GM21723 (cell line): ENCODE measurements at regions not wholly inside any gene's neighbourhood (a gene's known extent, or its start where the extent isn't known, plus 50 kb on each side); places are given as distances from the start of the nearest gene placed in this dataset.
"Not testable (repeated sequence)": the region's sequence is repeated elsewhere in the genome, so short reads cannot be mapped to it uniquely, and the experiment has no call there.

Experiments
- ATAC-seq: cut with Tn5 transposase; IDR thresholded peaks from one replicate; pipeline ENCODE4 v1.9.1; 2021; ENCODE audit warnings: mild to moderate bottlenecking, moderate library complexity; ENCODE audit not compliant: unreplicated experiment

DNA sequence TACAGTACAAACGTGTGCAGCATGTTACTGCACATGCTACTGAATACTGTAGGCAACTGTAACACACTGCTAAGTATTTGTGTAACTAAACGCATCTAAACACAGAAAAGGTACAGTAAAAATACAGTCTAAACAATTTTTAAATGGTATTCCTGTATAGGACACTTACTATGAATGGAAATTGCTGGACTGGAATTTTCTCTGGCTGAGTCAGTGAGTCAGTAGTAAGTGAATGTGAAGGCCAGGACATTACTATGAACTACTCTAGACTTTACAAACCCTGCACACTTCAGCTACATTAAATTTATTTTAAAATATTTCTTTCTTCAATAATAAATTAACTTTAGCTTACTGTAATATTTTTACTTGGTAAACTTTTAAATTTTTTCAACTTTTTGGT lies 225.0 kb upstream of the TENT5A start:
- ATAC-seq = no peak

DNA sequence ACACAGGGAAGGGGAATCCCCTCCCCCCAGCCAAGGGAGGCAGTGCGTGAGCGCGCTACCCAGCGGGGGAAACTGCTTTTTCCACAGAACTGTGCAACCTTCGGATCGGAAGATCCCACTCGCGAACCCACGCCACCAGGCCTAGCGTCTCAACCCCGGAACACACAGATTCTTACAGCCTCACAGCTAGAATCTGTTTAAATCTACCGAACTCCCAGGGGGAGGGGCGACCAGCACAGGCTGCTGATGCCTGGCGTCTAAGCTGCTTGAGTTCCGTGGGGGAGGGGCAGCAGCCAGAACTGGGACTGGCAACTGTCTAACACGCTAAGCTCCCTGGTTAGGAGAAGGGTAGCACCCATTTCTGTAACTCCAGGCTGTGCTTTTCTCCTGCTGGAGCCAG lies 217.3 kb upstream of the TENT5A start:
- no peak for ATAC-seq

DNA sequence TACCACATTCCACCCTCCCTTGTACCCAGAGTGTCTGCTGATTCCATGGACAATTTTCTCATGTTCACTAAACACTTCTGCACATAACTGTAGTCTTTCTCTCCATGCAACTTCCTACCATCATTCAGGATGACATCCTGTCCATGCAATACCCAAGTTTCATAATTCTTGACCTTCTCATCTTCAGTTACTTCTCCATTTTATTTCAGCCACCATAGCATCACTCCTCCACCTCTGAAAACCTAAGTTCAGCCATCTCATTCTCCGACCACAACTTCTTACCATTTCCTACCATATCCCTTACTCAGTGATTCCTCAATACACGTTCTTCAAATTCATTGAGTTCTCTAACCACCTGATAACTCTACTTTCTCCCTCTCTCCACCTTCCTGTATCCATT lies 216.5 kb upstream of the TENT5A start:
- no peak for ATAC-seq

DNA sequence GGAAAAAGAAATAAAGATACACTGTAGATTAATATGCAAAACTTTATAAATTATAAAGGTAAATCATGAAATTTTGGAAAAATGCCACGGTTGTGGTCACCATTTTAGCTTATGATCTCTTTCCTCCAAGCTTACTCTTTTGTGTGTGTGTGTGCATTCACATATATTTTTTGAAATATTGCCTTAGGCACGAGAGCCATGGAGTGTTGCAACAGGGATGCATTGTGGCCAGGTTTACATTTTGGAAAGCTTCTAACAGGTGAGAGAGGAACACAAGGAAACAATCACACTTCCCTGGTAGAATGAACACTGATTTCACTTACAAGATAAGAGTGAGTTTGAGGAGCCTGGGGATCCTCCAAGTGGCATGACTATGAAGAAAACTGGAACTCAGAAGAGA lies 214.5 kb upstream of the TENT5A start:
- ATAC-seq = no peak

DNA sequence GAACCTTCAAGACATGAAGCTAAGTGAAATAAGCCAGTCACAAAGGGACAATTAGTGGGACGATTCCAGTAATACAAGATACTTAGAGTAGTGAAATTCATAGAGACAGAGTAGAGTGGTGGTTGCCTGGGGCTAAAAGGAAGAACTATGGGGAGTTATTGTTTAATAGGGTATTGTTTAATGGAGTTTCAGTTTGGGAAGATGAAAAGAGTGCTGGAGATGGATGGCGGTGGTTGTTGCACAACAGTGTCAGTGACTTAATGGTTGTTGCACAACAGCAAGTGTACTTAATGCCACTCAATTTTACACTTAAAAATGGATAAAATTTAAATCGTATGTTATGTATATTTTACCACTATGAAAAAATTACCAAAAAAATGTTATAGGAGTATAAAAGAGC lies 209.7 kb upstream of the TENT5A start:
- no peak for ATAC-seq

DNA sequence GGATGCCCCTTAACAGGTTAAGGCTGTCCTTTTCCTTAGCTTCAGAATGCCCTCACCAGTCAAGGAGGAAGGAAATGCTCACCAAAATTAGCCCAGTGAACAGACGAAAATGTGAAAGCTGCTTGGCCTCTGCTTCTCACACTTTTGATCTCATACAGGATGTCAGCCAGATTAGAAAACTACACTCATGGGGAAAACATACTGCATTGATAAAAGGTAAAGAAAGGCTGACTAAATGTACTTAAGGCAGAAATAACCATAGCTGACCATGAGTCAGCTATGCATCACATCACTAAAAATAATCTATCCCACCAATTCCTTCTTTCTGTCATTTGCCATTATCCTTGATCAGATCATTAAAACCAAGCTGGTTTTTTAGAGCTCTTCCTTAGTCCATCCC lies 198.4 kb upstream of the TENT5A start:
- ATAC-seq = peak; percentile 82

DNA sequence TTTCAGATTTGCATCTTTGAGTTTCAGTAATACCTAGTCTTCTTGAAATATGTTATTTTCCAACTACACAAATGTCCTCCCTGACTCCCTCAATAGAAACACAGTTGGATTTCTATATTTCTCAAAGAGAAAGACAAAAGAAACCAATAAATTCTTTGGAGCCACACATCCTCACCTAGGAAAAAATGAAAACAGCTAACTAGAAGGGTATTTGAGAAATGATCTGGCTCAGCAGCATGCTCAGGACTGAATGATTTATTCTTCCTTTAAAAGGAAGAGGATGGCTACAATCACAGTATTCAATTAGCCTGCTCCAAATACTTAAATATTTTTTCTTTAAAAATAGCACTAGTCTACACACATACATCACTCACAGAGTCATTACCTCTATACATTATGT lies 196.4 kb upstream of the TENT5A start:
- ATAC-seq = no peak

DNA sequence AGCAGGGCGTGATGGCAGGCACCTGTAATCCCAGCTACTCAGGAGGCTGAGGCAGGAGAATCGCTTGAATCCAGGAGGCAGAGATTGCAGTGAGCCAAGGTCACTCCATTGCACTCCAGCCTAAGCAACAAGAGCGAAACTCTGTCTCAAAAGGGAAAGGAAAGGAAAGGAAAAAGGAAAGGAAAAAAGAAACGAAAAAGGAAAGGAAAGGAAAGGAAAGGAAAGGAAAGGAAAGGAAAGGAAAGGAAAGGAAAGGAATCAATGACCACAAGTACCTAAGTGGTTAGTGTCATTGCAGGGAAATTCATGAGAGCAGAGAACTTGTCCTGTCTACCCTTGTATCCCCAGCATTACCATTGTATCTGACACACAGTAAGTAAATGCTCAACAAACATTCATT lies 195.7 kb upstream of the TENT5A start:
- ATAC-seq = not testable (repeated sequence)

DNA sequence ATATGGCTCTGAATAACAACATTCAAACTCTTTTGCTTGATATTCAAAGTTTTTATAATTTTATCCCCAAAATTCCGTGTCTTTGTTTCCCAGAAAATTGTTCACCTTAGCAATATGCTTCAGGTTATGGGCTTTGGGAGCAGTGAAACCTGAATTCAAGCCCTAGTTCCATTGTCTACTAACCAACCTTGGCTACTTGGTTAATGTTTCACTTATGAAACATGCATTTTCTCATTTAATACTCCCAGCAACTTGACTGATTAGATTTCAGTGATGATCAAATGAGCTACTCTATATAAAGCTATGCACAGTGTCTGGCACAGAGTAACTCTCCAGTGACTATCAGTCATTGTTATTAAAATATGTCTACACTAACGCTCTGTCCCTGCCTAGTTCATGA lies 192.2 kb upstream of the TENT5A start:
- no peak for ATAC-seq

DNA sequence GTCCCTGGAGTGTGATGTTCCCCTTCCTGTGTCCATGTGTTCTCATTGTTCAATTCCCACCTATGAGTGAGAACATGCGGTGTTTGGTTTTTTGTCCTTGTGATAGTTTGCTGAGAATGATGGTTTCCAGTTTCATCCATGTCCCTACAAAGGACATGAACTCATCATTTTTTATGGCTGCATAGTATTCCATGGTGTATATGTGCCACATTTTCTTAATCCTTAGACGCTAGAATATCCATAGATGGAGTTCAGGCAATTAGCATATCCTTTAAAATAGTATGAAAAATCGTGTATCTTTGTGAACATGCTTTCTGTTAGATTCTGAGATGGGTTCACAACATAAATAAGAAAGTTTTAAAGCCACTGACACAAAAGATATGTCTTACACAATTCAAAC lies 190.4 kb upstream of the TENT5A start:
- ATAC-seq = not testable (repeated sequence)

DNA sequence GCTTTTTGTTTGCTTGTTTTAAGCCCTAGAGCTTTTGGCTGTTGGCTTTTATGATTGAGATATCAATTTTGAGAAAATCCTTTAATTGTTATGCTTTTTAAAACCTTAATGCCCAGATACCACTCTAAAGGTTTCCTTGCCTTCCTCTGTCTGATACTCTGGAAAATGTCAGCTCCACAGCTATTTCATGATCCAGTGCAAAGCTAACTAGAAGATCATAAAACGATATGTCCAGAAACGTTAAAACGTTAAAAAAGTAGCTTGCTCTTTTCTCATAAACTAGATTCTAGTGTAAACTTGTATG lies 189.5 kb upstream of the TENT5A start:
- no peak for ATAC-seq

DNA sequence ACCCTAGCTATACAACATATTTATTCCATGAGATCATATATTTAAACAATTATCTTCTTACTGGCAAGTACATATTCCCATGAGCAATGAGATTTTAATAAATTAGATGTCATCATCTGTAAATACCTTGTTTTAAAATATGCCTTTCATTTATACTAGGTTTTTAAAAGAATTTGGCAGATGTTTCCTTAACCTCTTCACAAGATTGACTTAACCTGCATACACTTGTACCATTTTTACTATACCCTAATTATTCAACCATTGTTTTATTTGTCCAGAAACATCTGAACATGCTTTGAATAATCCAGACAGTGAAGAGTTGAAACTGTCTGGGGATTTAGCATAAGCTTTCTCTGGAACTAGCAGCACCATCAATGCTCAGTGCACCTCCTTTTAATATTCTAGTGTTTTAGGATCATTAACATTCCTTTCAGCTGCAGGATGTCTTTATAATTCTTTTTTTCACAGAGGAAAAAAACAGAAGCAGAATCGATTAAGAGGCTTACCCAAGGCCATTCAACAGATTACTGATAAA lies 188.0 kb upstream of the TENT5A start:
- ATAC-seq = no peak

DNA sequence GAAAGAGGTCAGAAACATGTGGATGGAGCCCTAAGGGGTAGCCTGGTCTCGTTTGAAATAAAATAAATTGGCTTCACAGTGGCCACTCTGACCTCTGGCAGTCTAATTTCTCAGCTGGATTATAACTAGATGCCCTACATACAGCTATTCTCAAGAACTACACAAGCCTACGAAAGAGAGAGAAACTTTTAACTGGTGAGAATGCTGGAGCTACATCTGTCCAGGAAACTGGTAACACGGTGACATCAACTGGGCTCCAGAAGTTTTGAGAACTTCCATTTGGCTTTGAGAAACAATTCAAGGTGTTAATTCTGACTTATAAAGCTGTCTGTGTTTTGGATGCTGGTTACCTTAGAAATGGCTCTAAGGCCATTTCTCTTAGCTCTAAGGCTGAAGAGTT lies 187.3 kb upstream of the TENT5A start:
- no peak for ATAC-seq

DNA sequence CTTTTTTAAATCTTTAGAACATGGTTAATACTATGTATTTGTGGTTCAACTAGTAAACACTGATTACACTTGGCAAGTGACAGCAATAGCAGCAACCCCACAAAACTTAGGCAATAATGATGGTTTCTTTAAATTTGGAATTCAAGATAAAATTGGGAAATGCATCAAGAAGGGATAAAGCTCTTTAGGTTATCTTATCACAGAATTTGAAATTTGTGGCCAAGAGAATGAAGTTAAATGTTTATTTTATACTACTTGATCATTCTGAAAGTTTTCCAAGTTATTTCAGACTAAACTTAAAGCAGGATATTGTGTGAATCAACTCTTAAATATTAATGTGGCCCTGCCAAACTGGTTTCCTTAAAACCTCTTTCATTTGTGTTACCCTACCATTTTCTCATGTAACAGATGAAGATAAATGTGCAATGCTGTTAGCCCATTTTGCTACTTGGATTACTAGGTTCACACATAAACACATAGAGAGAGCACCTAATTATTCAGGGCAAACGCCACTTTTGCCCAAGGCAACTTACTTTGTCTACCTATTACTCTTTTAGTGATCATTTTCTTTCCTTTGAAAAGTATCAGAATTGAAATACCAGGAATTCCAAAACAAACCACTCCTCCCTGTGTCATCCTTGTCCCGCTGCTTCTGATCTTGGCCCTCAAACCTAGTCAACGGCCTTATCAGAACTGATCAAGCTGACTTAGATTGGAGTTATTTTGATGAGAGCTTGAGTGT lies 186.7 kb upstream of the TENT5A start:
- no peak for ATAC-seq

DNA sequence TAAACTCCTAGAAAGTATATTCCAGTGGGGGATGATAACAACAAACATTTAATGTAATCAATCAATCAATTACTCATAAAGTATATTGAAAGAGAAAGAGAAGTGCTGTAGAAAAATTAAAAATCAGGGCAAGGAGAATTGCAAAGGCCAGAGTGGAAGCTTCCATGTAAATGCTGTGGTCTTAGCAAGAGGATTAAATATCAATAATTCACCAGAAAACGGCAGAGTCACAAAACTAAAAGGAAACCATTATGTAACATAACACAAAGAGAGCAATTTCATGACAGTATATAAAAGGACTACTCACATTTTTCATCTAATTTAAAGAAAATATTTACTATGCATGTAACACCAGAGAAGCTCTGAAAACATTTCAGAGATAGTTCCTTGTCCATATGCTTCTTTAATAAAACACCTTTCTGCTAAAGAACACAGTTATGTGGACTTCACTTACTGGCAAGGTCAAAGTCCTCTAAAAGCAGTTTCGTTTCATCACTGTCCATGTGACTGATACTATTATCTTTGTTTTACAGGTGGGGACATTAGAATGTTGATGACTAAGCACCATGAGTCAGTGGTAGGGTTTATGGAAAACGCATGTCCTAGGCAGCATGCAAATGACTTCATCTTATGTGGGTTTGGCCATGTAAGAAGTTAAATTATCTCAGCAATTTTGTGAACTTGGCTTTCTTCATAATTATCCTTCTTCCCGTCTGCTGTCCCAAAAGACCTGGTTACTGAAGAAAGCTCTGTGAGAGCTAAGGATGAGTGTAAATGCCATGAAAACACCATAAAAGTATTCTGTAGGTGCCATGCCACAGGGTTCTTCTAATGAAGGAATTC lies 185.8 kb upstream of the TENT5A start:
- peak; percentile 68 for ATAC-seq

DNA sequence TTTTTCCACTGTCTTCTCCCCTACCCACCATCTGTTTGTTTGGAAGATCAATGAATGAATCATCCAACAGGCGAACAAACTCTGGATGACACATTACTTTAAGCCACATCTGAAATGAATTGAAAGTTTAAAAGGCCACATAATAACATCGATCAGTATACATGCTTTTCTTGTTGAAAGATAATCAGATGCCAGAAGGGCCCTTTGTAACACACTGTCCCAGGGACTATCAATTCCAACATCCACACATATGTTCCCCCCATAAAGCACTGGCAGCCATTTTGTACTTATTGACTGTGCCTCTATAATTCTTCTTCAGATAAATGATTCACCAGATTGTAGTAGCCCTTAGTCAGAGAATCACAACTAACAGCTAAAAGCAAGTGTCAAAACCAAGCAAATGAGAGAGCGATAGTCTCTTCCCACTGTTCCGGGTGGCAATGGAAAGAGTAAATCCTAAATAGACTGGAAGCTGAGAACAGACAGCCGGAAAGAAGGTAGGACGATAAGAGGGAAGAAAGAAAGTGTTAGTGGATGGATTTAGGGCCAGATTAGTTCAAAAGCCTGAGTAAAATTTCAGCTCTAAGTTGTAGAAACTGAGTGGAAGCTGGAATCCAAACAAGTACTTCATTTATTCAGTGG lies 184.9 kb upstream of the TENT5A start:
- ATAC-seq = no peak

DNA sequence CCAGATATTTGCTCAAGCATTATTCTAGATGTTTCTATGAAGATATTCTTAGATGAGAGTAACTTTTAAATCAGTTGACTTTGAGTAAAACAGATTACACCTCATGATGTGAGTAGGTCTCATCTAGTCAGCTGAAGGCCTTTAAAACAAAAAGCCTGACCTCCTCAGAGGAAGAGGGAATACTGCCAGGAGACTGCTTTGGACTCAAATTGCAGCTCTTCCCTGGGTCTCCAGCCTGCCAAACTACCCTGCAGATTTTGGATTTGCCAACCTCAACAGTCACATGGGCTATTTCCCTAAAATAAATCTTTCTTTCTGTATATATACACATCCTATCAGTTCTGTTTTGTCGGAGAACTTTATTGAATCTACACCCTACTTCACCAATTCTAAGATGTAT lies 182.5 kb upstream of the TENT5A start:
- no peak for ATAC-seq

DNA sequence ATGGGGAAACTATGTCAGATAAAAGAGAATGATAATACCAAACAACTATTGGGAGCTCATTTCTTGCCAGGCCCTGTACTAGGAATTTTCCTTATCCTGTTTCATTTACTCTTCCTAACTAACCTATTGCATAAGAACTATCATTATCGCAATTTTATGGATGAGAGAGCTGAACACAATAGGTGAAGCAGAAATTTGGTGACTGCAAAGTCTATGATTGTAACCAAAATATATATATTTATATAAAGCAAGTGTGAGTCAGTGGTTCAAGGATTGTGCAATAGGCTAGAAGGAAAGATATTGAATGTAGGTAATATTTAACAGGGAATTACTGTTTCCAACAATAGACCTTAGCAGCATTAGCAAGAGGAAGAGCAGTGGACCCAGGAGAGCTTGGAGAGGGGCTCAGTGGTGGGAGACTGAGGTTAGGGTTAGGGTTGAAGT lies 181.1 kb upstream of the TENT5A start:
- no peak for ATAC-seq

DNA sequence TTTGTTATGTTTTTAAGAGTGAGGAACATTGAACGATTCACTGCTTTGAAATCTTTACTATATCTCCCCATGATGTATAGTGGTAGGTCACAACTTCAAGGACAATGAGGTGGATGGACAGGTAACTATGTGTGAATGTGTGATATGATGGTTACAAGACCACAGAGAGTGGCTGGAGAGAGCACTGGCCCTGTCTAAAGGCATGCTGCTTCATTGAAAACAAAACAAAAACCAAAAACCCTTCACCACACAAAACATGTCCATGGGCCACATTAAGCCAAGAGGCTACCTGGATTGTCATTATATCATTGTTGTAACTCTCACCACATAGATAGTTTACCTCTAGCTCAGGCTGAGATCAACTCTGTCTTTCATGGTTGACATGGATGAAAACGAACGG lies 180.6 kb upstream of the TENT5A start:
- no peak for ATAC-seq

DNA sequence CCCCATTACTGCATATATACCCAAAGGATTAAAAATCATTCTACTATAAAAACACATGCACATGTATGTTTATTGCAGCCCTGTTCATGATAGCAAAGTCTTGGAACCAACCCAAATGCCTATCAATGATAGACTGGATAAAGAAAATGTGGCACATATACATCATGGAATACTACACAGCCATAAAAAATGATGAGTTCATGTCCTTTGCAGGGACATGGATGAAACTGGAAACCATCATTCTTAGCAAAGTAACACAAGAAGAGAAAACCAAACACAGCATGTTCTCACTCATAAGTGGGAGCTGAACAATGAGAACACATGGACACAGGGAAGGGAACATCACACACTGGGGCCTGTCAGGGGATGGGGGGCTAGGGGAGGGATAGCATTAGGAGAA lies 180.0 kb upstream of the TENT5A start:
- not testable (repeated sequence) for ATAC-seq

DNA sequence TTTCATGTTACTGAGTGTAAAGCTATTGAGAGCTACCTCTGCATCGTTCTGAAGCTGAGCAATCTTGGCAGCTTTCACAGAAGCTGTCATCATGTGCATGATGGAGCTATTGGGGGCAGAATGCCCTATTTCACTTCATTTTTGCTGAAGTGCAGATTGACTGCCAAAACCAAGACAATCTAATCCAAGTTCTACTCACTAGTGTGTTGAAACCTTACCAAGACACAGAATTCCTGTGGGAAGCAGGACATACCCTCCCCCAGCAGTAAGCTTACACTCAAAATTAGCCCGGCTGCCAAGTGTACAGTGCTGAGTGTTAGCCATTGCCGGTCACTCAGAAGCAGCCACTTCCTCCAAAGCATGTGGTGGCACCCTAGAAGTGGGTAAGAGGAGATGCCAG lies 177.3 kb upstream of the TENT5A start:
- ATAC-seq = no peak

DNA sequence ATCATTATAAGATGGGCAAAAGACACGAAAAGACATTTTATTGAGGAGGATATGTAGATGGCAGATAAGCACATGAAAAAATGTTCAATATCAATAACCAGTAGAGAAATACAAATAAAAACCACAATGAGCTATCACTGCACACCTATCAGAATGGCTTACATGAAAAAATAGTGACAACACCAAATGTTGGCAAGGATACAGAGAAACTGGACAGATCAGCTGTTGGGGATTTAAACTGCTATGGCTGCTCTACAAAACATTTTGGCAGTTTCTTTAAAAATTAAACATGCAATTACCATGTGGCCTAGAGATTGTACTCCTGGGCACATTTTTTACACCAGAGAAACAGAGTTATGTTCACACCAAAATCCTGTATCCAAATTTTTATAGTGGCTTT lies 172.7 kb upstream of the TENT5A start:
- ATAC-seq = no peak
